H9 (cell line): ENCODE measurements at regions not wholly inside any gene's neighbourhood (a gene's known extent, or its start where the extent isn't known, plus 50 kb on each side); places are given as distances from the start of the nearest gene placed in this dataset.

ENCODE experiments used
- DNase-seq: peaks from one replicate; pipeline ENCODE4 v3.0.0-alpha.2; 2017
- H2AFZ ChIP-seq: one replicate; pipeline ENCODE4 v1.6.1; 2013; ENCODE audit warnings: mild to moderate bottlenecking, low read length, control low read depth, moderate library complexity
- H2AK5ac ChIP-seq: 2 replicates; pipeline ENCODE4 v1.6.1; 2013; ENCODE audit warnings: low read length, control low read depth, mixed read lengths; ENCODE audit not compliant: insufficient read length
- H2BK120ac ChIP-seq: one replicate; pipeline ENCODE4 v1.6.1; 2013; ENCODE audit warnings: low read depth, mild to moderate bottlenecking, low read length, control low read depth, inconsistent platforms; ENCODE audit not compliant: poor library complexity, severe bottlenecking
- H2BK12ac ChIP-seq: 2 replicates; pipeline ENCODE4 v1.6.1; 2013; ENCODE audit warnings: low read length, control low read depth, mixed read lengths, low read depth; ENCODE audit not compliant: insufficient read length
- H2BK15ac ChIP-seq: 2 replicates; pipeline ENCODE4 v1.6.1; 2013; ENCODE audit warnings: low read depth, low read length, control low read depth
- H2BK20ac ChIP-seq: one replicate; pipeline ENCODE4 v1.6.1; 2013; ENCODE audit warnings: low read depth, mild to moderate bottlenecking, low read length, control low read depth, inconsistent platforms; ENCODE audit not compliant: poor library complexity, severe bottlenecking
- H2BK5ac ChIP-seq: 2 replicates; pipeline ENCODE4 v1.6.1; 2013; ENCODE audit warnings: low read length, control low read depth, mixed read lengths; ENCODE audit not compliant: insufficient read length
- H3K14ac ChIP-seq: 2 replicates; pipeline ENCODE4 v1.6.1; 2013; ENCODE audit warnings: low read length, control low read depth; ENCODE audit not compliant: insufficient read depth
- H3K18ac ChIP-seq: 2 replicates; pipeline ENCODE4 v1.6.1; 2013; ENCODE audit warnings: low read depth, mild to moderate bottlenecking, mixed read lengths, low read length, control low read depth; ENCODE audit not compliant: insufficient read length
- H3K23ac ChIP-seq: 2 replicates; pipeline ENCODE4 v1.6.1; 2013; ENCODE audit warnings: low read length, control low read depth, mixed read lengths, low read depth; ENCODE audit not compliant: insufficient read length
- H3K23me2 ChIP-seq: 2 replicates; pipeline ENCODE4 v1.6.1; 2013; ENCODE audit warnings: low read depth, mild to moderate bottlenecking, mixed read lengths, low read length, control low read depth; ENCODE audit not compliant: insufficient read length, poor library complexity, severe bottlenecking
- H3K27ac ChIP-seq: 2 replicates; pipeline ENCODE4 v1.5.1; 2013; ENCODE audit warnings: low read length, control low read depth, mixed read lengths, low read depth; ENCODE audit not compliant: insufficient read length
- H3K27me3 ChIP-seq: 2 replicates; pipeline ENCODE4 v1.6.1; 2013; ENCODE audit warnings: low read length, control low read depth, inconsistent platforms; ENCODE audit not compliant: insufficient read depth
- H3K4ac ChIP-seq: 2 replicates; pipeline ENCODE4 v1.6.1; 2013; ENCODE audit warnings: low read depth, mild to moderate bottlenecking, control low read depth, inconsistent platforms, low read length, moderate library complexity
- H3K4me1 ChIP-seq: 2 replicates; pipeline ENCODE4 v1.6.1; 2013; ENCODE audit warnings: low read length, control low read depth, inconsistent platforms; ENCODE audit not compliant: insufficient read depth
- H3K4me2 ChIP-seq: 2 replicates; pipeline ENCODE4 v1.6.1; 2013; ENCODE audit warnings: low read length, control low read depth, mixed read lengths; ENCODE audit not compliant: insufficient read length, insufficient read depth
- H3K56ac ChIP-seq: 2 replicates; pipeline ENCODE4 v1.6.1; 2013; ENCODE audit warnings: low read depth, mild to moderate bottlenecking, mixed read lengths, low read length, control low read depth; ENCODE audit not compliant: insufficient read length
- H3K79me1 ChIP-seq: 2 replicates; pipeline ENCODE4 v1.6.1; 2013; ENCODE audit warnings: low read depth, mild to moderate bottlenecking, moderate library complexity, low read length, control low read depth, inconsistent platforms; ENCODE audit not compliant: insufficient read depth, poor library complexity, severe bottlenecking
- H3K79me2 ChIP-seq: 2 replicates; pipeline ENCODE4 v1.6.1; 2013; ENCODE audit warnings: low read length, control low read depth, inconsistent platforms; ENCODE audit not compliant: insufficient read depth
- H3K9ac ChIP-seq: 2 replicates; pipeline ENCODE4 v1.6.1; 2013; ENCODE audit warnings: low read length, control low read depth, mixed read lengths; ENCODE audit not compliant: insufficient read length; ENCODE audit errors: extremely low read depth
- H3K9me3 ChIP-seq: one replicate; pipeline ENCODE4 v1.6.1; 2013; ENCODE audit warnings: low read depth, low read length, inconsistent platforms; ENCODE audit not compliant: control insufficient read depth
- H3T11ph ChIP-seq: one replicate; pipeline ENCODE4 v1.6.1; 2013; ENCODE audit warnings: mild to moderate bottlenecking, low read length, control low read depth, inconsistent platforms
- H4K20me1 ChIP-seq: one replicate; pipeline ENCODE4 v1.6.1; 2013; ENCODE audit not compliant: control insufficient read depth, insufficient read length, insufficient read depth
- H4K5ac ChIP-seq: 2 replicates; pipeline ENCODE4 v1.6.1; 2013; ENCODE audit warnings: low read depth, mild to moderate bottlenecking, mixed read lengths, low read length, control low read depth; ENCODE audit not compliant: insufficient read length
- H4K8ac ChIP-seq: replicated peaks from 2 replicates; pipeline ENCODE4 v1.6.1; 2013; ENCODE audit warnings: low read length, control low read depth, mixed read lengths, low read depth; ENCODE audit not compliant: insufficient read length
- H4K91ac ChIP-seq: 2 replicates; pipeline ENCODE4 v1.6.1; 2013; ENCODE audit warnings: low read depth, mild to moderate bottlenecking, moderate library complexity, mixed read lengths, low read length, control low read depth; ENCODE audit not compliant: insufficient read length
- H3K27ac Mint-ChIP-seq, 3 experiments: 2 replicates in 2 of 3; 3 replicates in 1 of 3; pipeline ENCODE4 v1.8.0; 2020 to 2021; ENCODE audit warnings: mixed read lengths in 3 of 3, mild to moderate bottlenecking in 1 of 3, moderate library complexity in 1 of 3
- H3K27me3 Mint-ChIP-seq: 2 replicates; pipeline ENCODE4 v1.8.0; 2021; ENCODE audit warnings: low read depth, mild to moderate bottlenecking, moderate library complexity, mixed read lengths
- H3K36me3 Mint-ChIP-seq, 3 experiments: 2 replicates in 2 of 3; 3 replicates in 1 of 3; pipeline ENCODE4 v1.8.0; 2020 to 2021; ENCODE audit warnings: low read depth in 3 of 3, mixed read lengths in 3 of 3; ENCODE audit not compliant: insufficient read depth in 1 of 3
- H3K4me1 Mint-ChIP-seq, 2 experiments: 2 replicates each; pipeline ENCODE4 v1.8.0; 2020; ENCODE audit warnings: mixed read lengths in 2 of 2
- H3K4me3 Mint-ChIP-seq, 2 experiments: 2 replicates in 1 of 2; 3 replicates in 1 of 2; pipeline ENCODE4 v1.8.0; 2020 to 2021; ENCODE audit warnings: mild to moderate bottlenecking in 2 of 2, mixed read lengths in 2 of 2, moderate library complexity in 1 of 2
- H3K9me3 Mint-ChIP-seq, 2 experiments: 2 replicates in 1 of 2; 3 replicates in 1 of 2; pipeline ENCODE4 v1.8.0; 2020; ENCODE audit warnings: mild to moderate bottlenecking in 2 of 2, mixed read lengths in 2 of 2, moderate library complexity in 1 of 2
- CTCF ChIP-seq: fragments of 200-600 bp; sonication (generic); conservative IDR thresholded peaks from 3 replicates; pipeline ENCODE4 v1.8.0; 2021; ENCODE audit warnings: antibody characterized with exemption, mild to moderate bottlenecking
- WGBS: extraction: QIAGEN DNeasy Blood & Tissue Kit; methylation state at CpG from one replicate; pipeline ENCODE4 v1.1.7; 2013; ENCODE audit warnings: missing lambda C conversion rate, low lambda C conversion rate, mixed read lengths; ENCODE audit not compliant: insufficient read length; ENCODE audit errors: extremely low coverage; 5-methylcytosine and 5-hydroxymethylcytosine counted together

GRCh38 chr7:54615-55014 is 137.8 kb upstream of the FAM20C start:
- no peak overlapping the region for H2BK5ac ChIP-seq
- Mint-ChIP-seq H3K4me3 (no peak overlapping the region), H3K27ac (no peak overlapping the region), H3K4me1 (peaks cover 34 to 36% of the 10 kb centered on the region in 2 experiments), H3K36me3 (peaks cover 0 to 2% (median 0%) of the 10 kb centered on the region in 3 experiments; a peak in 1 of 7 replicates), H3K9me3 (peaks cover 0 to 2% of the 10 kb centered on the region in 2 experiments; a peak in 1 of 5 replicates), H3K27me3 (peaks cover 22% of the 10 kb centered on the region)
- no peak for DNase-seq
- H3K56ac ChIP-seq: no peak overlapping the region
- H3K14ac ChIP-seq: no peak overlapping the region
- no peak overlapping the region for H2BK120ac ChIP-seq
- no peak overlapping the region for H3K4ac ChIP-seq
- no peak overlapping the region for H2AFZ ChIP-seq
- H4K20me1 ChIP-seq: no peaks in the 10 kb centered on the region
- no peak overlapping the region for H3T11ph ChIP-seq
- no peak overlapping the region for H3K9ac ChIP-seq
- no peak overlapping the region for H3K4me2 ChIP-seq
- H3K27me3 ChIP-seq: no peaks in the 10 kb centered on the region
- no peaks in the 10 kb centered on the region for H3K79me1 ChIP-seq
- no peak overlapping the region for H4K5ac ChIP-seq
- no peaks in the 10 kb centered on the region for H3K9me3 ChIP-seq
- H2AK5ac ChIP-seq: no peak overlapping the region
- H3K27ac ChIP-seq: no peak overlapping the region
- H2BK20ac ChIP-seq: no peak overlapping the region
- no peak overlapping the region for H2BK12ac ChIP-seq
- H4K91ac ChIP-seq: no peak overlapping the region
- no peaks in the 10 kb centered on the region; the same call in 1 of the 2 replicates for H3K4me1 ChIP-seq
- H4K8ac ChIP-seq: no peak overlapping the region
- no peak overlapping the region for H3K23ac ChIP-seq
- no peak overlapping the region for H2BK15ac ChIP-seq
- no CpG with 5 or more reads among the region's 6 CpGs for whole genome bisulfite sequencing
- TF ChIP-seq CTCF: no peak
- H3K23me2 ChIP-seq: no peaks in the 10 kb centered on the region
- no peaks in the 10 kb centered on the region for H3K79me2 ChIP-seq
- H3K18ac ChIP-seq: no peak overlapping the region
